Fibroblast of the aortic adventitia (primary cell): ENCODE measurements at regions not wholly inside any gene's neighbourhood (a gene's known extent, or its start where the extent isn't known, plus 50 kb on each side); places are given as distances from the start of the nearest gene placed in this dataset.

Experiments used
- DNase-seq: peaks from one replicate; pipeline ENCODE4 v3.0.0-alpha.2; 2010; ENCODE audit warnings: low read depth
- H3K4me3 ChIP-seq: 2 replicates; pipeline ENCODE4 v1.5.1; 2011; ENCODE audit warnings: low read depth, mild to moderate bottlenecking, control low read depth, low read length, moderate library complexity
- TF ChIP-seq, protein P1 (sequence below): IDR thresholded peaks from 2 replicates; pipeline ENCODE4 v1.5.1; 2011; ENCODE audit warnings: mild to moderate bottlenecking, low read length, control low read depth, inconsistent platforms; ENCODE audit not compliant: insufficient read depth

DNA sequence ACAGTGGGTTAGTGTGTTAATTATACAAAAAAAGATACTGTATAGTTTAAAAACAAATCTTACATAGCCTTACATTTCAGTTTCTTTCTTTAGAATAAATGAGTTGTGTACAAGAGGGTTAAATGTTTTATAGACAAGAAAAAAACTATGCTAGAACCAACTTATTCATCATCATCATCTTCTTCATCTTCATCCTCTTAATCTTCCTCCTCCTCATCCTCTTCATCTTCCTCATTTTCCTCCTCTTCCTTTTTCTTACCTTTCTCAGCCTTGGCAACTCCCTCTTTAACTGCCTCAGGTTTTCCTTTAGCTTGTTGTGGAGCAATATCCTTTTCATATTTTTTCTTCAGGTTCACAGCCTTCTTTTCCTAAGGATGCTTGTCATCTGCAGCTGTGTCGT lies 53.7 kb downstream of the RPS12 start:
- TF ChIP-seq, protein P1, sequence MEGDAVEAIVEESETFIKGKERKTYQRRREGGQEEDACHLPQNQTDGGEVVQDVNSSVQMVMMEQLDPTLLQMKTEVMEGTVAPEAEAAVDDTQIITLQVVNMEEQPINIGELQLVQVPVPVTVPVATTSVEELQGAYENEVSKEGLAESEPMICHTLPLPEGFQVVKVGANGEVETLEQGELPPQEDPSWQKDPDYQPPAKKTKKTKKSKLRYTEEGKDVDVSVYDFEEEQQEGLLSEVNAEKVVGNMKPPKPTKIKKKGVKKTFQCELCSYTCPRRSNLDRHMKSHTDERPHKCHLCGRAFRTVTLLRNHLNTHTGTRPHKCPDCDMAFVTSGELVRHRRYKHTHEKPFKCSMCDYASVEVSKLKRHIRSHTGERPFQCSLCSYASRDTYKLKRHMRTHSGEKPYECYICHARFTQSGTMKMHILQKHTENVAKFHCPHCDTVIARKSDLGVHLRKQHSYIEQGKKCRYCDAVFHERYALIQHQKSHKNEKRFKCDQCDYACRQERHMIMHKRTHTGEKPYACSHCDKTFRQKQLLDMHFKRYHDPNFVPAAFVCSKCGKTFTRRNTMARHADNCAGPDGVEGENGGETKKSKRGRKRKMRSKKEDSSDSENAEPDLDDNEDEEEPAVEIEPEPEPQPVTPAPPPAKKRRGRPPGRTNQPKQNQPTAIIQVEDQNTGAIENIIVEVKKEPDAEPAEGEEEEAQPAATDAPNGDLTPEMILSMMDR = no peak
- DNase-seq = no peak
- H3K4me3 ChIP-seq = no peak overlapping the region

DNA sequence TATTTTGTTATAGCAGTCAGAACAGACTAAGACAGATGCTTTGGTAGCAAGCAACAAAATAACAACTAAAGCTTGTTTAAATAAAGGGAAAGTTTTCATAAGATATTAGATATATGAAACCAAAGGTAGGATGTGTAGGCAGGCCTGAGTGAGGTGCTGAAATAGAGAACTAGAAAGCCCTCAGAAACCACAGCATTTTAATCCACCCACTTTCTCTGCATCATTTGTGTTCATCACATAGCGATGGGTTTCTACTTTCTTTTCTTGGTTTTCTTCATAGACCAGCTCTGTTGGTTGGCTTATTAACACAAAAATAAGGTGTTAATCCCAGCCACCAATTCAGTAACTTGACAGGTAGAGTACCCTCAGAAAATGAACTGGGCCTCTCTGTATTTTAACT lies 58.6 kb downstream of the RPS12 start:
- H3K4me3 ChIP-seq = no peak overlapping the region
- TF ChIP-seq, protein P1 = no peak
- DNase-seq = no peak

DNA sequence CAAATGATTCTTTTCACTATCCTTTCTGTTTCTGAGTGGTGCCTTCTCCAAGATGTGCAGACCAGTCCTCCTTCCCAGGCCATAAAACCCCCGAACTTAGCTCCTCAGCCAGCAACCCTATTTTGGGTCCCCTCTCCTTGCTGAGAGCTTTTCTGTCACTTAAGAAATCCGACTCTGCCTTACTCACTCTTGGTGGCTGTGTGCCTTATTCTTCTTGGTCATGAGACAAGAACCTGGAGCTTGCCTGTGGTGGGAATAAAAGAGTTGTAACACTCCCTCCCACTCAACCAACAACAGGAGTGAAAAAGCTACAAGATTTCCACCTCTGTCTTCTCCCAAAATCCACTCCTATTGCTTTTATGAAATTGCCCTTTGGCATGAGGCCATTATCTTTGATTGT lies 62.6 kb downstream of the RPS12 start:
- no peak overlapping the region for H3K4me3 ChIP-seq
- TF ChIP-seq, protein P1 = no peak
- no peak for DNase-seq

DNA sequence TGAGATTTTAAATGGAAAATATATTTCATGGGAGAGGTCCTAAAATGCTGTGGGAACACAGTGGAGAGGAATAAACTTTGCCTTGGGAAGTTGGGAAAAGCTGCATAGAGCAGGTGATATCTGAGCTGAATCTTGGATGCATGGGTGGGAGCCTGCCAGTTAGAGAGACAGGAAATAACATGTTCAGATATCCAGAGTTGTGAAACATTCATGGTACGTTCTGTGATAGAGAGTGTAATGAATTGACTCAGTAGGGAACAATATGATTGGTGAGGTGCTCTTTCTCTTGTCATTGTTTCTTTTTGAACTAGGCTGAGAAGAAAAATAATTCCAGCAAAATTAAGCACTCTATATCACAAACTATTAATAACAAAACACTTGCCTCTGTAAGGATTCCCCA lies 72.8 kb downstream of the RPS12 start:
- DNase-seq = no peak
- no peak overlapping the region for H3K4me3 ChIP-seq
- TF ChIP-seq, protein P1 = no peak

DNA sequence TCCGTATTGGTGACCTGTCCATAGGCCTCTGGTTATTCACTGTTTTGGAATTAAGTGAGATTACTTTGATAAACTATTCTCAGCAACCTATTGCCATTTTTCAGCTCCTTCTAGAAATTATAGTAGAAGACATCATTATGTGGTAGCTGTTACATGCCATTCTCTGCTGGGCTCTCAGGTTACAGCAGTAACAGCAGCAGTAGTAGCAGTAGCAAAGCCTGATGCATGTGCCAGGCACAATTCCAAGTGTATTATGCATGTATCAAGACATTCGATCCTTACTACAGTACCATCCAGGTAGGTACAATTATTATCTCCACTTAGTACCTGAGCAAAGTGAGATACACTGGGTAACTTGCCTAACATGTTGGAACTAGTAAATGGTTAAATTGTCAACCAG lies 74.3 kb downstream of the RPS12 start:
- H3K4me3 ChIP-seq = no peak overlapping the region
- TF ChIP-seq, protein P1 = no peak
- DNase-seq = no peak

DNA sequence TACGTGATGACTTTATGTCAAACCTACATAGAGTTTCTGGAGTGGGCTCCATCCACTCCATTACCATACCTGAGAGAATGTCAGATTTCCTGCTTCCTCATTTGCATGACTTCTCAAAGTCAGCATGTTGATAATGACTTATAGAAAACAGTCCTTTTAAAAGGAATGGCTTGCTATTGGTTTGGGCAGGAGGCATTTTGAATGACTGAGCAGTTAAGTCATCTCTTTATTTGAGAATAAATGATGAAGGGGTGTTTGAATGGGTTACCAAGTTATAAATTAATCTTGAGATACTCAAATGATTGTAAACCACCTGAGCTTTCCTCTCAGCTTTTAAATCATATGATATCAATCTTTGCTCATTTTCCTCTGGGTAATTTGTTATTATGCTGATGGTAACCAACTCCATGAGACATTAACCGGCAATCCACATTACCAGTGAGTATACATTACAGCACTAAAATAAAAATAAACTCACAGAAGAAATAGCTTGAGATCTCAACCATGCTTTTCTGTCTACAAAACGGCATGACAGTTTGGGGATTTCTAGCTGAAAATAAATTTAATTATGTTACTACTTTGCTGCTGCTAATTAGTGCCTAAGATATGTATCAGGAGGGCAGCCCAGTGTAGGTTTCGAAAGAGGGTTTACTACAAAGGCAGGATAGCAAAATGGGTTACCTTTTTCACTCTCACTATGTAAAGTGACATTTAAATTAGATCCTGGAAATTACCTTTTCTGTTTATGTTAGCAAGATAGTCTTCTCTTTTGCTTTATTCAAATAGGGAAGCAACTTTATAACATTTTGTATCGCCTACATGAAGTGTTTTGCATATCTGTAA lies 78.8 kb downstream of the RPS12 start:
- DNase-seq = no peak
- TF ChIP-seq, protein P1 = no peak
- H3K4me3 ChIP-seq = no peak overlapping the region
